RWPE2 (cell line): ENCODE measurements at regions not wholly inside any gene's neighbourhood (a gene's known extent, or its start where the extent isn't known, plus 50 kb on each side); places are given as distances from the start of the nearest gene placed in this dataset.

Experiments
- ATAC-seq: fragments of 200-7000 bp; cut with Tn5 transposase; 3 replicates; pipeline ENCODE4 v1.9.1; 2021; ENCODE audit warnings: low read depth
- DNase-seq: peaks from one replicate; pipeline ENCODE4 v3.0.0-alpha.2; 2020; ENCODE audit warnings: low spot score
- H3K27ac ChIP-seq: fragments of 450-650 bp; 2 replicates; pipeline ENCODE4 v1.5.1; 2017; ENCODE audit warnings: mild to moderate bottlenecking; ENCODE audit not compliant: poor library complexity, severe bottlenecking
- H3K27me3 ChIP-seq: fragments of 250-450 bp; sonication (Bioruptor Pico); 2 replicates; pipeline ENCODE4 v1.5.1; 2021; ENCODE audit warnings: mild to moderate bottlenecking, moderate library complexity; ENCODE audit not compliant: insufficient read depth, poor library complexity, severe bottlenecking
- H3K36me3 ChIP-seq: fragments of 250-450 bp; sonication (Bioruptor Pico); 2 replicates; pipeline ENCODE4 v1.5.1; 2020; ENCODE audit warnings: low read depth, mild to moderate bottlenecking, moderate library complexity
- H3K4me1 ChIP-seq: fragments of 250-450 bp; sonication (Bioruptor Pico); 2 replicates; pipeline ENCODE4 v1.5.1; 2021; ENCODE audit warnings: mild to moderate bottlenecking, moderate library complexity; ENCODE audit not compliant: insufficient read depth, poor library complexity, severe bottlenecking
- H3K4me3 ChIP-seq: fragments of 250-450 bp; sonication (Bioruptor Pico); 2 replicates; pipeline ENCODE4 v1.5.1; 2021; ENCODE audit warnings: mild to moderate bottlenecking, moderate library complexity; ENCODE audit not compliant: severe bottlenecking
- H3K9me3 ChIP-seq: fragments of 250-450 bp; sonication (Bioruptor Pico); 2 replicates; pipeline ENCODE4 v1.5.1; 2021; ENCODE audit warnings: mild to moderate bottlenecking, moderate library complexity; ENCODE audit not compliant: severe bottlenecking
- TF ChIP-seq, protein P1 (sequence below): fragments of 450-650 bp; IDR thresholded peaks from one replicate; pipeline ENCODE4 v1.5.1; 2017; ENCODE audit warnings: mild to moderate bottlenecking, moderate library complexity; ENCODE audit not compliant: poor library complexity, severe bottlenecking

DNA sequence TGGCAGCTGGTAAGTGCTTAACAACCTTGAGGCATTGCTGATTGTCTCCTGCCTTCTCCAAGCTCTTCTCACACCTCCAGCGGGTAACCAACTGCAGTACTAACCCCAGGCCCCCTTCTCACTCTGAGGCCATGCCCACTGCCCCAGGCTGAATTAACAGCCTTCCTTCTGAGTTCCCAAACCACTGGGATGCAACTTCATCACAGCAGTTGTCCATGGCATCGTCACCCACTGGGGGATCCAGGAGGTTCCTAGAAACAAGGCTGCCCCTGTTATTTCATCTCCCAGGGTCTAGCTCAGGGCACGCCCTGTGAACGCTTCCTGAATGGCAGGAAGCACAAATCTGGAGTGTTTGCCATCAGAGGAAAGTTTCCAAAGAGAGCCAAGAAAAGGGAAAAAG lies 58.0 kb downstream of the SYNE3 start:
- H3K4me1 ChIP-seq = peaks cover 4% of the 10 kb centered on the region
- TF ChIP-seq, protein P1, sequence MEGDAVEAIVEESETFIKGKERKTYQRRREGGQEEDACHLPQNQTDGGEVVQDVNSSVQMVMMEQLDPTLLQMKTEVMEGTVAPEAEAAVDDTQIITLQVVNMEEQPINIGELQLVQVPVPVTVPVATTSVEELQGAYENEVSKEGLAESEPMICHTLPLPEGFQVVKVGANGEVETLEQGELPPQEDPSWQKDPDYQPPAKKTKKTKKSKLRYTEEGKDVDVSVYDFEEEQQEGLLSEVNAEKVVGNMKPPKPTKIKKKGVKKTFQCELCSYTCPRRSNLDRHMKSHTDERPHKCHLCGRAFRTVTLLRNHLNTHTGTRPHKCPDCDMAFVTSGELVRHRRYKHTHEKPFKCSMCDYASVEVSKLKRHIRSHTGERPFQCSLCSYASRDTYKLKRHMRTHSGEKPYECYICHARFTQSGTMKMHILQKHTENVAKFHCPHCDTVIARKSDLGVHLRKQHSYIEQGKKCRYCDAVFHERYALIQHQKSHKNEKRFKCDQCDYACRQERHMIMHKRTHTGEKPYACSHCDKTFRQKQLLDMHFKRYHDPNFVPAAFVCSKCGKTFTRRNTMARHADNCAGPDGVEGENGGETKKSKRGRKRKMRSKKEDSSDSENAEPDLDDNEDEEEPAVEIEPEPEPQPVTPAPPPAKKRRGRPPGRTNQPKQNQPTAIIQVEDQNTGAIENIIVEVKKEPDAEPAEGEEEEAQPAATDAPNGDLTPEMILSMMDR = no peak
- ATAC-seq (no peak), DNase-seq (no peak)
- no peaks in the 10 kb centered on the region for H3K9me3 ChIP-seq
- no peaks in the 10 kb centered on the region for H3K36me3 ChIP-seq
- H3K4me3 ChIP-seq = no peak overlapping the region
- no peak overlapping the region for H3K27ac ChIP-seq
- H3K27me3 ChIP-seq = no peaks in the 10 kb centered on the region

DNA sequence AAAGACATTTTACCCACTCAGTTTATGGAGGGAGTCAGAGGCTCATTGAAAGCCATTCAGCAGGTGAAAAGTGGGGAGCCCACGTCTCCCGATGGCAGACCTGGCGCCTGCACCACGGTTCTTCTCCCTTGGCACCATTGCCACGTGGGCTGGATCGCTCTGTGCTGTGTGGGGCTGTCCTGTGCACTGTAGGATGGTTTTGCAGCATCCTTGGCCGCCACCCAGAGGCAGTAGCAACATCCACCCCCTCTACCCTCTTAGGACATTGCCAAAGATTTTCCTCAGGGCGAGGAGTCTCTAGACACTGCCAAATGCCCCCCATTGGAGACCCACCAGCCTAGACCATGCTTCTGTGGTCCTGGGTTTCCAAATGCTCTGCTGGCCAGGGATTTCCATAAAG lies 60.2 kb downstream of the SYNE3 start:
- no peak for ATAC-seq
- peaks cover 4% of the 10 kb centered on the region for H3K4me1 ChIP-seq

DNA sequence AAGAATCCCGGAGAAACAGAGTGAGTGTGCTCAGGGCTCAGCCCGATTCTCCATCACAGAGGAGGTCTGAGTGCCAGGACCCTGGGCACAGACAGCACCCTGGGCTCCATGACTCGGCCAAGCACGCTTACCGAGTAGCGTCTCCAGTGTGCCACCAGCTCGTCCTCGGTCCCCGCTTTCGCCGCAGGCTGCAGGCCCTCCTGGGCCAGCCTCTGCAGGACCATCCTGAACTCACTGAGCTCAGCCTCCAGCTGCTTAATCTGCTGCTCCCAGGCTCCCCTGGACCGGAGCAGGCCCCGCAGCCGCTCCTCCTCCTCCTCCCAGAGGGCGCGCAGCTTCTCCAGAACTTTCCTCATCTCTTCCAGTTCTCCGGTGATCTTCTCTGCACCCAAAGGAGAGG lies 61.2 kb downstream of the SYNE3 start:
- H3K27me3 ChIP-seq = no peaks in the 10 kb centered on the region
- ATAC-seq = no peak
- H3K9me3 ChIP-seq = no peaks in the 10 kb centered on the region
- no peak overlapping the region for H3K4me3 ChIP-seq
- TF ChIP-seq, protein P1 = no peak
- no peak for DNase-seq
- no peaks in the 10 kb centered on the region for H3K4me1 ChIP-seq
- H3K27ac ChIP-seq = no peak overlapping the region
- peaks cover 4% of the 10 kb centered on the region; the same call in 1 of the 2 replicates for H3K36me3 ChIP-seq

More for the DNA sequence above, 60.2 kb downstream of the SYNE3 start:
- Histone ChIP-seq H3K9me3 (no peaks in the 10 kb centered on the region), H3K27ac (no peak overlapping the region), H3K36me3 (peaks cover 4% of the 10 kb centered on the region; the same call in 1 of the 2 replicates), H3K27me3 (no peaks in the 10 kb centered on the region), H3K4me3 (no peak overlapping the region)
- DNase-seq = no peak
- TF ChIP-seq, protein P1 = no peak

DNA sequence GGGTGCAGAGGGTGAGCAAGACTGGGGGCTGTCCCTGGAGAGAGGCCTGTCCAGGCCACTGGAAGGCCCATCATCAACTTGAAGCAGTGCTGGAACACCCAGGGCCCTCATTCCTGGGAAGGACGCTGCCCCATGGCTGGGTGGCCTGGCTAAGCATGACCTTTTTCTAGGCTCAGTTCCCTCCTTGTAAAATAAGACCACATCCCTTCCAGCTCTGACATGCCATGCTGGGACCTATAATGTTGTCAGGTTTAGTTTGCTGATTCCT lies 62.8 kb downstream of the SYNE3 start:
- DNase-seq (no peak), ATAC-seq (no peak)
- H3K4me3 ChIP-seq = no peak overlapping the region
- H3K27ac ChIP-seq = no peak overlapping the region
- no peaks in the 10 kb centered on the region for H3K27me3 ChIP-seq
- H3K36me3 ChIP-seq = peaks cover 10% of the 10 kb centered on the region
- TF ChIP-seq, protein P1 = no peak
- H3K9me3 ChIP-seq = no peaks in the 10 kb centered on the region
- H3K4me1 ChIP-seq = no peaks in the 10 kb centered on the region

DNA sequence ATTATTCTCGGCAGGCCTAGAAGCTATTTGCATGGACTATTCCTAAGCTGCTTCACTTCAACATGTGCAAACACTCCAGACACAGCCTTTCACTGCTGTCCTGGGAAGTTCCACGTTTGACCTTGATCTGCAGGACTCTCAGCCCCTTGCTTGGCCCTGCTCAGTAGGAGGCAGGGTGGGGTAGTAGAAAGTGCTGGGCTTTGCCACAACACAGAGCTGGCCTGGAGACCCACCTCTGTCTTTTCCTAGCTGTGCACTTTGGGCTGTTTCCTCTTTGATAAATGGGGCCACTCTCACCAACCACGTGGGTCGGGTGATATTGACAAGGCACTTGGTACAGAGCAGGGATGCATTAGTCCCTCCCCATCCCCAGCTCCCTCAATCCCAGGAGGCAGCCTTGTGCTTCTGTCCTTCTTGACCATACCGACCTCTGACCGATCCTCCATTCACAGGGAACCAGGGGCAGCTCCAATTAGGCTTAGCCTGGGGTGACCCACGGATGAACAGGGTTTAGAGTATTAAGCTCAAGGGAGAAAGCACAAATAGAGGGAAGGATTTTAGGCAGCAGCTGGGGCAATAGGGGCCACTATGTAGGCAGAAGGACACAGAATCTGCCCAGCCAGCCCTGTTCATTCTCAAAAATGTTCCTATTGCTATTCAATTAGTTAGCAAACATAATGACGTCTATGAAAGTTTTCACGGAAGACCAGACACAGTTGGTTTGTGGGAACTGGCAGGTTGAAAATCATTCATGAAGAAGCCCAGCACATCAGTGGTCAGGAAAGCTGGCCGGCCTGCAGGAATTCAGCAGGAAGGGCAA lies 63.3 kb downstream of the SYNE3 start:
- H3K4me3 ChIP-seq = no peak overlapping the region
- DNase-seq (no peak), ATAC-seq (no peak)
- TF ChIP-seq, protein P1 = no peak
- H3K36me3 ChIP-seq = peaks cover 10% of the 10 kb centered on the region
- no peaks in the 10 kb centered on the region for H3K27me3 ChIP-seq
- H3K27ac ChIP-seq = no peak overlapping the region
- H3K9me3 ChIP-seq = no peaks in the 10 kb centered on the region
- H3K4me1 ChIP-seq = no peaks in the 10 kb centered on the region
